EL (cell line): ENCODE measurements at regions not wholly inside any gene's neighbourhood (a gene's known extent, or its start where the extent isn't known, plus 50 kb on each side); places are given as distances from the start of the nearest gene placed in this dataset.
"Not testable (repeated sequence)": the region's sequence is repeated elsewhere in the genome, so short reads cannot be mapped to it uniquely, and the experiment has no call there.

Experiments used
- DNase-seq: peaks from one replicate; pipeline ENCODE4 v3.0.0-alpha.2; 2016

- DNase-seq = no peak
These were observed 488.9 kb upstream of the SOX11 start for GRCh38 chr2:5203134-5203755.

GRCh38 chr2:5206742-5207141, 485.4 kb upstream of the SOX11 start:
- DNase-seq = not testable (repeated sequence)

GRCh38 chr2:5215989-5216607, 476.1 kb upstream of the SOX11 start:
- no peak for DNase-seq

- no peak for DNase-seq
These were observed 465.0 kb upstream of the SOX11 start for GRCh38 chr2:5227062-5227699.

GRCh38 chr2:5229574-5229973, 462.6 kb upstream of the SOX11 start:
- DNase-seq = no peak

- DNase-seq = no peak
These were observed 461.7 kb upstream of the SOX11 start for GRCh38 chr2:5230444-5230843.

- no peak for DNase-seq
These were observed 461.3 kb upstream of the SOX11 start for GRCh38 chr2:5230855-5231254.

GRCh38 chr2:5231287-5231686, 460.9 kb upstream of the SOX11 start:
- no peak for DNase-seq

- DNase-seq = no peak
These were observed 457.6 kb upstream of the SOX11 start for GRCh38 chr2:5234563-5234962.

GRCh38 chr2:5235701-5236100, 456.5 kb upstream of the SOX11 start:
- no peak for DNase-seq

GRCh38 chr2:5236249-5236648, 455.9 kb upstream of the SOX11 start:
- DNase-seq = no peak

- no peak for DNase-seq
These were observed 449.4 kb upstream of the SOX11 start for GRCh38 chr2:5242751-5243150.

- peak; percentile 0 for DNase-seq
These were observed 441.7 kb upstream of the SOX11 start for GRCh38 chr2:5250482-5250881.

GRCh38 chr2:5253263-5253662, 438.9 kb upstream of the SOX11 start:
- no peak for DNase-seq

- no peak for DNase-seq
These were observed 437.3 kb upstream of the SOX11 start for GRCh38 chr2:5254791-5255332.

- DNase-seq = no peak
These were observed 428.9 kb upstream of the SOX11 start for GRCh38 chr2:5263291-5263690.

GRCh38 chr2:5264361-5264760, 427.8 kb upstream of the SOX11 start:
- DNase-seq = no peak

GRCh38 chr2:5285061-5285460, 407.1 kb upstream of the SOX11 start:
- no peak for DNase-seq

- DNase-seq = no peak
These were observed 406.1 kb upstream of the SOX11 start for GRCh38 chr2:5285872-5286769.

GRCh38 chr2:5287558-5288334, 404.4 kb upstream of the SOX11 start:
- no peak for DNase-seq

- no peak for DNase-seq
These were observed 401.2 kb upstream of the SOX11 start for GRCh38 chr2:5290900-5291546.

- DNase-seq = no peak
These were observed 387.5 kb upstream of the SOX11 start for GRCh38 chr2:5304640-5305039.
